Suprapubic skin (tissue), 4 donors: ENCODE measurements at regions not wholly inside any gene's neighbourhood (a gene's known extent, or its start where the extent isn't known, plus 50 kb on each side); places are given as distances from the start of the nearest gene placed in this dataset.

Experiments
- CTCF ChIP-seq, 2 donors: fragments of 200-600 bp in 1 of 2; fragments of 450-650 bp in 1 of 2; sonication (generic) in 1 of 2; IDR thresholded peaks; one replicate each; pipeline ENCODE4 v1.5.1; 2016 to 2019; ENCODE audit warnings: antibody characterized with exemption in 2 of 2, mild to moderate bottlenecking in 1 of 2, moderate library complexity in 1 of 2
- EP300 ChIP-seq: sonication (generic); formaldehyde crosslinking; IDR thresholded peaks from one replicate; pipeline ENCODE4 v1.6.1; 2017; ENCODE audit warnings: antibody characterized with exemption
- POLR2A ChIP-seq, 2 donors: fragments of 450-650 bp; IDR thresholded peaks; one replicate each; pipeline ENCODE4 v1.6.1; 2017; ENCODE audit warnings: antibody characterized with exemption in 2 of 2, mild to moderate bottlenecking in 2 of 2, moderate library complexity in 2 of 2
- POLR2AphosphoS5 ChIP-seq, 3 donors: sonication (generic); formaldehyde crosslinking; IDR thresholded peaks; one replicate each; pipeline ENCODE4 v1.6.1; 2017; ENCODE audit warnings: antibody characterized with exemption in 3 of 3

GRCh38 chr6:76439811-76440210 lies 367.3 kb upstream of the IMPG1 start:
- no peak for TF ChIP-seq POLR2AphosphoS5 (IDR thresholded peaks at IDR 0.05)
- TF ChIP-seq CTCF (IDR thresholded peaks at IDR 0.05): no peak
- TF ChIP-seq POLR2A (IDR thresholded peaks at IDR 0.05): no peak
- TF ChIP-seq EP300: no peak
